ENCODE measurements at regions not wholly inside any gene's neighbourhood (a gene's known extent, or its start where the extent isn't known, plus 50 kb on each side); places are given as distances from the start of the nearest gene placed in this dataset.

GRCh38 chr7:145398758-145399157 is 562.9 kb upstream of the TPK1 start:
- Histone ChIP-seq H3K14ac (replicated peaks; ENCODE audit: low read depth, low read length) (no peak overlapping the region), H3K4me2 (ENCODE audit: low read depth, low read length) (no peak overlapping the region), H3K4ac (ENCODE audit: low read depth, low read length) (no peak overlapping the region), H3K4me3 (ENCODE audit: insufficient read depth, low read depth, low read length) (no peak overlapping the region), H2AK9ac (replicated peaks; ENCODE audit: low read depth, low read length, poor library complexity) (no peak overlapping the region), H3K23ac (ENCODE audit: low read depth, low read length) (no peak overlapping the region), H2BK15ac (ENCODE audit: low read depth, low read length) (no peak overlapping the region), H3K79me1 (ENCODE audit: low read depth in 1 of 2, low read length in 2 of 2) (no peaks in the 10 kb centered on the region), H2BK20ac (ENCODE audit: low read depth, low read length) (no peak overlapping the region), H3K9me3 (ENCODE audit: control insufficient read depth, insufficient read depth, low read length) (peaks cover 13% of the 10 kb centered on the region), H3K56ac (ENCODE audit: extremely low read depth, insufficient read depth, low read length) (no peak overlapping the region), H4K91ac (ENCODE audit: insufficient read depth, low read depth, low read length) (no peak overlapping the region), H2AFZ (replicated peaks; ENCODE audit: low read length, poor library complexity) (no peak overlapping the region), H3K4me1 (ENCODE audit: control insufficient read depth, insufficient read depth, low read length) (no peaks in the 10 kb centered on the region), H2BK120ac (ENCODE audit: low read depth, low read length) (no peak overlapping the region), H3K9me1 (ENCODE audit: insufficient read depth, low read length) (no peaks in the 10 kb centered on the region), H4K5ac (ENCODE audit: low read depth, low read length) (no peak overlapping the region), H3K27ac (ENCODE audit: insufficient read depth, low read length) (no peak overlapping the region), H3K27me3 (ENCODE audit: control insufficient read depth, insufficient read depth, low read length) (no peaks in the 10 kb centered on the region), H3K18ac (ENCODE audit: low read depth, low read length) (no peak overlapping the region), H4K20me1 (ENCODE audit: insufficient read depth, low read length) (no peaks in the 10 kb centered on the region), H3K36me3 (ENCODE audit: control insufficient read depth, insufficient read depth, low read length) (no peaks in the 10 kb centered on the region), H3K9ac (ENCODE audit: low read depth, low read length) (no peak overlapping the region), H4K8ac (ENCODE audit: low read depth in 2 of 2, low read length in 2 of 2) (no peak overlapping the region), H2BK5ac (ENCODE audit: low read depth, low read length, poor library complexity, severe bottlenecking) (no peak overlapping the region), H2AK5ac (ENCODE audit: low read depth, low read length) (no peak overlapping the region)
- no CpG with 5 or more reads among the region's 1 CpG for WGBS, 2 experiments (ENCODE audit: extremely low coverage in 2 of 2, insufficient read length in 1 of 2)
- ATAC-seq (ENCODE audit: low read depth), result no peak
- no peak for TF ChIP-seq MAFK (IDR thresholded peaks at IDR 0.05; ENCODE audit: low read depth, low read length)
- dilution Hi-C loops (cut with HindIII; ENCODE audit: low sequenced_read_pairs, unreplicated experiment) (no loop called here), intact Hi-C loops (cut with micrococcal nuclease) (no loop called here), in situ Hi-C loops (cut with MboI; ENCODE audit: low sequenced_read_pairs) (no loop called here)
- ChIA-PET POLR2A (ENCODE audit: unreplicated experiment) (no interaction called here), CTCF (no interaction called here)
- DNase-seq, result no peak
- BruUV-seq (replicated peaks), result no TSS peak

Data from IMR-90 (cell line).